ENCODE measurements at regions not wholly inside any gene's neighbourhood (a gene's known extent, or its start where the extent isn't known, plus 50 kb on each side); places are given as distances from the start of the nearest gene placed in this dataset.

- no peak for TF ChIP-seq POLR2A (IDR thresholded peaks at IDR 0.05; ENCODE audit: low read depth, low read length)
- TF ChIP-seq TAF1 (IDR thresholded peaks at IDR 0.05; ENCODE audit: borderline replicate concordance, low read depth, low read length), result no peak
- TF ChIP-seq POLR2AphosphoS5 (IDR thresholded peaks at IDR 0.05; ENCODE audit: low read depth, low read length), result no peak
- DNase-seq (ENCODE audit: insufficient read length), result no peak
- FAIRE-seq, result no peak
These were observed 432.7 kb downstream of the ZNF521 start for GRCh38 chr18:24919181-24919797.

- no peak for TF ChIP-seq POLR2A (IDR thresholded peaks at IDR 0.05; ENCODE audit: low read depth, low read length)
- TF ChIP-seq TAF1 (IDR thresholded peaks at IDR 0.05; ENCODE audit: borderline replicate concordance, low read depth, low read length), result no peak
- no peak for TF ChIP-seq POLR2AphosphoS5 (IDR thresholded peaks at IDR 0.05; ENCODE audit: low read depth, low read length)
- FAIRE-seq, result no peak
These were observed 429.5 kb downstream of the ZNF521 start for GRCh38 chr18:24922491-24922890.

DNA sequence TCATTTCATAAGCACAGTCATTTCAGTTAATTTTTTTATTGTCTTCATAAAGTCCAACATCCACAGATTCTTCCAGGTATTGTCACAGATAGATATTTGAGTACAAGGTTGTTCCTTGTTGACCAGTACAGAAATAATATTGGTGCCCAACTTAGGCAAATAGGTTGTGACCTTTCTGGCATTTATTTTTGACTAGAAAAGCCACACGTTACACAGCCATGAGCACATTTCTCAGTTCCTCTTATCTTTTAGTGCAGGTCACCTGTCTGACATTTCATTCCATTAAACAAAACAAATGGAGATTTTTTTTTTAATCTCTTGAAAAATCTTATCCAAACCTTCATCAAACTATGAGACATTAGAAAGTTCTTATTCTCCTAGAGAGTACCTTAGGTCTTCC lies 428.8 kb downstream of the ZNF521 start:
- TF ChIP-seq POLR2AphosphoS5 (IDR thresholded peaks at IDR 0.05; ENCODE audit: low read depth, low read length) (no peak), POLR2A (IDR thresholded peaks at IDR 0.05; ENCODE audit: low read depth, low read length) (no peak), TAF1 (IDR thresholded peaks at IDR 0.05; ENCODE audit: borderline replicate concordance, low read depth, low read length) (no peak)
- DNase-seq (ENCODE audit: insufficient read length) (no peak), FAIRE-seq (no peak)

More at GRCh38 chr18:24922491-24922890, 429.5 kb downstream of the ZNF521 start:
- DNase-seq (ENCODE audit: insufficient read length), result no peak

DNA sequence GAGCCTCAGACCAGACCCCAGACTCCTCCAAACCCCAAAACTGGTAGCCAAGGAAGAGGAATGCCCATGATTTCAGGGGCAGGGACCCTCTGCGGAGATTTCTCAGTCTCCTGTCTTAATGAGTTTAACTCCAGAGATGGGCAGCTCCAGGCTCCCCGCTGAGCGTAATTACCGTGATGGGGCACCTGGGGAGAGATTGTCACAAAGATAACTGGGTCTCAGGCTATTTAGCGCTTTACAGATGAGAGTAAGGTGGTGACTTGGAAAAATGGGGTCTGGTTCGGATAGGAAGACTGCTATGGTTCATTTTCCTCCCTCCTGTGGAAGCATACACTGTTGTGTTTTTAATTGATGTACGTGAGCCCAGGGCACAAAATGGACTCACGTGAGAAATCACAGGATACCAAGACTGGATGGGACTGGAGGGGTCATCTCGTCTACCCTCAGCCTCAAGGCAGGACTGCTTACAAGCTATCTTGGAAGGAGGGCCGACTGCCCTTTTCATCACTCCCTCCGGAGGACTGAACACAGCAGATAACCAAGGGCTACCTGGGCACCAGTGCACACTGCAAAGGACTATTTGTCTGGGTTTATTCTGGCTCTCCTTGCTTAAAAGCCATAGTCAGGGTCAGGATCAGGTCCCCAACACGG lies 427.8 kb downstream of the ZNF521 start:
- DNase-seq (ENCODE audit: insufficient read length), result no peak
- TF ChIP-seq TAF1 (IDR thresholded peaks at IDR 0.05; ENCODE audit: borderline replicate concordance, low read depth, low read length), result no peak
- no peak for TF ChIP-seq POLR2AphosphoS5 (IDR thresholded peaks at IDR 0.05; ENCODE audit: low read depth, low read length)
- no peak for TF ChIP-seq POLR2A (IDR thresholded peaks at IDR 0.05; ENCODE audit: low read depth, low read length)
- peak; percentile 36 for FAIRE-seq

DNA sequence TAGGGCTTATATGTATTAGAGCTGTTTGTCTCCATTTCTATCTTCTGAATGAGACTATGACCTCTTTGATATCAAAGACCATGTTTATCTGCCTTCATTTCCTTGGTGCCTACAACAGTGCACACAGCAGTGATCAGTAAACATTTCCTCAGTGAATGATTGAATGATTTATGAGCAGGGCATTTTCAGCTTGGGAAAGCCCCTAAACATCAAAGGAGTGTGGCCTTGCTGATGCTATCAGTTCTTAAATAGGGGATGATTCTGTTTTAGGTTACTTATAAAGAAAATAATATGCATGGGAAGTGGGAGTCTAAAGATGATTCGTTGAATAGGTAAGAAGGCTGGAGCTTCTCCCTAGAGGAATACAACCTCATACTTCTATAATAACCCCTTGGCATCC lies 425.3 kb downstream of the ZNF521 start:
- no peak for FAIRE-seq

DNA sequence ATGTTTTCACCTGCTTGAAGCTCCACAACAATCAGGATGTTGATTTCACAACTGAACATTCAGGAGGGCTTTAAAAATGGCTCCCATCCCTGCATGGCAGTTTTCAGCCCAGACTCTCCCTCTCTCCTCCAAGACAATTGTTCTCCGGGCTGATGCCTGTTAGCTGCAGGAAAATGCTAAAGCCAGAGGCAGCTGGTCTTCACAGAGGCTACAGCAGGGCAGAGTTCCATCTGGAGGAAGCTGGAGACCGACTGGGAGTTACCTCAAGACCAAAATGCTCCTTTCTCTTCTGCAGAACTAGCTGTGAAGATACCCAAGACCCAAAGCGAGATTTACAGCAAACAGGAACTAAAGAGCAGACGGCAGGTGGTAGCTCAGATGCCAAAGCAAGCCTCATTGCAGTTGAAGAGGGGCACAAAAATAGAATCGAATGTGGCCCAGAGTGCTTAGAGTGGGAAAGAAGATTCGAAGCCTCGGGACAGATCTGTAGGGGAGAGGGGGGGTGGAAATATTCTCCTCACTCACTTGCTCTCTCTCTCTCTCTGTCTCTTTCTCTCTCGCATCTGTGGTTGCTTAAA lies 423.6 kb downstream of the ZNF521 start:
- FAIRE-seq (no peak), DNase-seq (ENCODE audit: insufficient read length) (no peak)
- TF ChIP-seq POLR2A (IDR thresholded peaks at IDR 0.05; ENCODE audit: low read depth, low read length) (no peak), TAF1 (IDR thresholded peaks at IDR 0.05; ENCODE audit: borderline replicate concordance, low read depth, low read length) (no peak), POLR2AphosphoS5 (IDR thresholded peaks at IDR 0.05; ENCODE audit: low read depth, low read length) (no peak)

More for the DNA sequence above, 425.3 kb downstream of the ZNF521 start:
- TF ChIP-seq POLR2A (IDR thresholded peaks at IDR 0.05; ENCODE audit: low read depth, low read length) (no peak), POLR2AphosphoS5 (IDR thresholded peaks at IDR 0.05; ENCODE audit: low read depth, low read length) (no peak), TAF1 (IDR thresholded peaks at IDR 0.05; ENCODE audit: borderline replicate concordance, low read depth, low read length) (no peak)
- no peak for DNase-seq (ENCODE audit: insufficient read length)

GRCh38 chr18:24930478-24930877 lies 421.5 kb downstream of the ZNF521 start:
- TF ChIP-seq TAF1 (IDR thresholded peaks at IDR 0.05; ENCODE audit: borderline replicate concordance, low read depth, low read length) (no peak), POLR2A (IDR thresholded peaks at IDR 0.05; ENCODE audit: low read depth, low read length) (no peak), POLR2AphosphoS5 (IDR thresholded peaks at IDR 0.05; ENCODE audit: low read depth, low read length) (no peak)
- no peak for FAIRE-seq
- DNase-seq (ENCODE audit: insufficient read length), result no peak

GRCh38 chr18:24930971-24931370 lies 421.0 kb downstream of the ZNF521 start:
- no peak for FAIRE-seq
- no peak for DNase-seq (ENCODE audit: insufficient read length)
- TF ChIP-seq POLR2AphosphoS5 (IDR thresholded peaks at IDR 0.05; ENCODE audit: low read depth, low read length) (no peak), TAF1 (IDR thresholded peaks at IDR 0.05; ENCODE audit: borderline replicate concordance, low read depth, low read length) (no peak), POLR2A (IDR thresholded peaks at IDR 0.05; ENCODE audit: low read depth, low read length) (no peak)

DNA sequence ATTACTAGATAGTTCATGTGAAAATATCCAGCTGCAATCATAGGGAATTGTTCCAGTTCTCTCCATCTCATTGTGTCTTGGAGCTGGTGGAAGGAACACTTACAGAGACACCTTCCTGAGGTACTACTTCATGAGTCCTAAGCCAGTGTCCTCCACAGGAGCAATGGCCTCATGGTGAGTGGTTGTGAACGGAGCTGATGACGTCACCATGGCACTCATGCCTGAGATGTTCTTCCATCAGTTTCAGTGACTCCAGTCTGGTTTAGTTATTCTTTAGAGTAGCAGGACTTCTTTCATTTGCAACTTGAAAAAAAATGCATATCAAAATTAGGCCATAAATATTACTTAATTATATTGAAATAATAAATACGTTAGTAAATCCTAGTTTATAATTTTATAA lies 418.6 kb downstream of the ZNF521 start:
- DNase-seq (ENCODE audit: insufficient read length), result no peak
- TF ChIP-seq POLR2AphosphoS5 (IDR thresholded peaks at IDR 0.05; ENCODE audit: low read depth, low read length), result no peak
- no peak for TF ChIP-seq TAF1 (IDR thresholded peaks at IDR 0.05; ENCODE audit: borderline replicate concordance, low read depth, low read length)
- TF ChIP-seq POLR2A (IDR thresholded peaks at IDR 0.05; ENCODE audit: low read depth, low read length), result no peak
- FAIRE-seq, result no peak

- FAIRE-seq (no peak), DNase-seq (ENCODE audit: insufficient read length) (no peak)
- no peak for TF ChIP-seq TAF1 (IDR thresholded peaks at IDR 0.05; ENCODE audit: borderline replicate concordance, low read depth, low read length)
- no peak for TF ChIP-seq POLR2AphosphoS5 (IDR thresholded peaks at IDR 0.05; ENCODE audit: low read depth, low read length)
- no peak for TF ChIP-seq POLR2A (IDR thresholded peaks at IDR 0.05; ENCODE audit: low read depth, low read length)
These were observed 417.6 kb downstream of the ZNF521 start for GRCh38 chr18:24934258-24934932.

- DNase-seq (ENCODE audit: insufficient read length) (no peak), FAIRE-seq (no peak)
- no peak for TF ChIP-seq POLR2A (IDR thresholded peaks at IDR 0.05; ENCODE audit: low read depth, low read length)
- TF ChIP-seq POLR2AphosphoS5 (IDR thresholded peaks at IDR 0.05; ENCODE audit: low read depth, low read length), result no peak
- TF ChIP-seq TAF1 (IDR thresholded peaks at IDR 0.05; ENCODE audit: borderline replicate concordance, low read depth, low read length), result no peak
These were observed 417.0 kb downstream of the ZNF521 start for GRCh38 chr18:24935008-24935407.
